Prostate gland (tissue), 2 donors: ENCODE measurements at regions not wholly inside any gene's neighbourhood (a gene's known extent, or its start where the extent isn't known, plus 50 kb on each side); places are given as distances from the start of the nearest gene placed in this dataset.

ENCODE experiments used
- DNase-seq: peaks from one replicate; pipeline ENCODE4 v3.0.0-alpha.2; 2019; ENCODE audit warnings: low spot score
- H3K27ac ChIP-seq, 2 donors: fragments of 200-600 bp; sonication (generic); 2 replicates each; pipeline ENCODE4 v1.5.1; 2017 to 2019
- H3K27me3 ChIP-seq: fragments of 200-600 bp; sonication (generic); replicated peaks from 2 replicates; pipeline ENCODE4 v1.5.1; 2019; ENCODE audit not compliant: insufficient read depth
- H3K36me3 ChIP-seq, 2 donors: fragments of 200-600 bp; sonication (generic); 1 replicate in 1 of 2; 2 replicates in 1 of 2; pipeline versions ENCODE4 v1.5.1 to v1.8.1; 2017 to 2019
- H3K4me1 ChIP-seq: fragments of 200-600 bp; sonication (generic); replicated peaks from 2 replicates; pipeline ENCODE4 v1.5.1; 2019
- H3K4me3 ChIP-seq, 2 donors: fragments of 200-600 bp; sonication (generic); 2 replicates each; pipeline ENCODE4 v1.5.1; 2017 to 2019
- H3K9me3 ChIP-seq: fragments of 200-600 bp; sonication (generic); 2 replicates; pipeline ENCODE4 v1.5.1; 2017
- POLR2A ChIP-seq: fragments of 450-650 bp; IDR thresholded peaks from one replicate; pipeline ENCODE4 v1.6.1; 2016; ENCODE audit warnings: antibody characterized with exemption, mild to moderate bottlenecking
- POLR2AphosphoS5 ChIP-seq: sonication (generic); formaldehyde crosslinking; IDR thresholded peaks from one replicate; pipeline ENCODE4 v1.6.1; 2017; ENCODE audit warnings: antibody characterized with exemption
- WGBS: methylation state at CpG from one replicate; pipeline ENCODE4 v1.1.5; 2018; 5-methylcytosine and 5-hydroxymethylcytosine counted together
- intact Hi-C: fragments of 100-400 bp; cut with DNase I; formaldehyde crosslinking; loops from one replicate; pipeline ENCODE4 v1.14.2; 2022
- TF ChIP-seq, protein P1 (sequence below), 4 experiments: fragments of 200-600 bp in 2 of 4; fragments of 450-650 bp in 2 of 4; sonication (generic) in 2 of 4; IDR thresholded peaks; 1 replicate in 3 of 4; 2 replicates in 1 of 4; pipeline ENCODE4 v1.5.1; 2016 to 2019; ENCODE audit warnings: antibody characterized with exemption in 4 of 4, mild to moderate bottlenecking in 2 of 4, moderate library complexity in 2 of 4

DNA sequence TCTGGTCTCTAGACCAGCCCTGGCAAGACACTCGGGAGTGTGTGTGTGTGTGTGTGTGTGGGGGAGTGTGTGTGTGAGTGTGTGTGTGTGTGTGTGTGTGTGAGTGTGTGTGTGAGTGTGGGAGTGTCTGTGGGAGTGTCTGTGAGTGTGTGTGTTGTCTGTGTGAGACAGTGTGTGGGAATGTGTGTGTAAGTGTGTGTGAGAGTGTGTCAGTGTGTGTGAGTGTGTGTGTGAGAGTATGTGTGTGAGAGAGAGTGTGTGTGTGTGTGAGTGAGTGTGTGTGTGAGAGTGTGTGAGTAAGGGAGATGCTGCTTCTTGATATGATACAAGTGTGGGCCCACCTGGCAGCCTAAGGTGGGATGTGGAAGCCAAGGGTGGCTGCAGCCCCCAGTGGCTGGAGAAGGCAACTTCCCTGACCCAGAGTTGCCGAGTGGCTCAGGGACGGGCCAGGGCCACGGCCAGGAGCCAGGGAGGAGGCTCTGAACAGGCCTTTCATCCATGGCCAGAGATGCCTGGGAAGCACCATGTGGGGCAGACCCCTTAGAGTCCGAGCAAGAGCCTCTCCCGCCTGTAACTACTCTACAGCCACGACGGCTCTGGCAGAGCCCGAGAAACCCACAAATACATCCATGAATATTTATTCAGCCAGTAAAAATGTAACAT is 159.3 kb upstream of the MYCN start:
- no peaks in the 10 kb centered on the region for H3K27me3 ChIP-seq
- 80% methylated on average over 9 of the region's 9 CpGs for WGBS
- DNase-seq = no peak

DNA sequence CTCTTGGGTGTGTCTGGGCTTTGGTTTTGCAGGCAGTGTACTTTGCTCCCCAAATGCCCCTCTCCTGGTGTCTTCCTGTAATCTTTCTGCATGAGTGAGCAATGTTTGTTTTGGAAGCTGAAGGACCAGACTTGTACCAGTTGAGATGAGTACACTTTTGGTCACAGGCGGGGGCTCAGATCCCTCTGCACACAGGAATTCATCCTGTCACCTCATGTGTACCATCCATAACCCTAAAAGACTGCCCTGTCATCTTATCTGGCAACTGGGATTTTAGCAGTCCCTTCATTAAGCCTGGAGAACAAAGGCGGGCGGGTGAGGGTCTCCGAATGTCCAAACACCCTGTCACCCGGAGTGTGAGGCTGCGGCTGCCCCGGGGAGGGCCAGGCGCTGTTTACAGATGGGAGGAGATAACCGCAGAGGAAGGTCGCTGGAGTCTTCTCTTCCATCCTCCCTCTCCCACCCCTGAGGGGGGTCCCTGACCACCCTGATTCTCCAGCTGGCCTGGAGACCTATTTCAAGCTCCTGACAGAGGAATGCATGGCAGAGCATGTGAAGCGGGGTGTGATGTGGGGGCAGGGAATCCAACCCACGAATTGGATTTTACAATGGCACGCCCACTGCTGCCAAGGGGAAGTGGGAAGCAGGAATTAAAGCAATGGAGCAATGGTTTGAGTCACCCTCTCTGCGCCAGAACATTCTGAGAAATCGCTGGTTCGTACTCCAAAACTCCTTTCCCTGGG is 158.2 kb upstream of the MYCN start:
- DNase-seq = no peak
- WGBS = 25% methylated on average over 16 of the region's 16 CpGs
- H3K27me3 ChIP-seq = no peaks in the 10 kb centered on the region

More for the DNA sequence above, 159.3 kb upstream of the MYCN start:
- TF ChIP-seq POLR2A (no peak), POLR2AphosphoS5 (no peak)
- TF ChIP-seq, protein P1, sequence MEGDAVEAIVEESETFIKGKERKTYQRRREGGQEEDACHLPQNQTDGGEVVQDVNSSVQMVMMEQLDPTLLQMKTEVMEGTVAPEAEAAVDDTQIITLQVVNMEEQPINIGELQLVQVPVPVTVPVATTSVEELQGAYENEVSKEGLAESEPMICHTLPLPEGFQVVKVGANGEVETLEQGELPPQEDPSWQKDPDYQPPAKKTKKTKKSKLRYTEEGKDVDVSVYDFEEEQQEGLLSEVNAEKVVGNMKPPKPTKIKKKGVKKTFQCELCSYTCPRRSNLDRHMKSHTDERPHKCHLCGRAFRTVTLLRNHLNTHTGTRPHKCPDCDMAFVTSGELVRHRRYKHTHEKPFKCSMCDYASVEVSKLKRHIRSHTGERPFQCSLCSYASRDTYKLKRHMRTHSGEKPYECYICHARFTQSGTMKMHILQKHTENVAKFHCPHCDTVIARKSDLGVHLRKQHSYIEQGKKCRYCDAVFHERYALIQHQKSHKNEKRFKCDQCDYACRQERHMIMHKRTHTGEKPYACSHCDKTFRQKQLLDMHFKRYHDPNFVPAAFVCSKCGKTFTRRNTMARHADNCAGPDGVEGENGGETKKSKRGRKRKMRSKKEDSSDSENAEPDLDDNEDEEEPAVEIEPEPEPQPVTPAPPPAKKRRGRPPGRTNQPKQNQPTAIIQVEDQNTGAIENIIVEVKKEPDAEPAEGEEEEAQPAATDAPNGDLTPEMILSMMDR (IDR thresholded peaks at IDR 0.05) = no peak
- Histone ChIP-seq H3K36me3 (no peaks in the 10 kb centered on the region), H3K27ac (no peak overlapping the region), H3K4me1 (no peaks in the 10 kb centered on the region), H3K4me3 (no peak overlapping the region), H3K9me3 (no peaks in the 10 kb centered on the region)
- intact Hi-C loops = no loop called here

DNA sequence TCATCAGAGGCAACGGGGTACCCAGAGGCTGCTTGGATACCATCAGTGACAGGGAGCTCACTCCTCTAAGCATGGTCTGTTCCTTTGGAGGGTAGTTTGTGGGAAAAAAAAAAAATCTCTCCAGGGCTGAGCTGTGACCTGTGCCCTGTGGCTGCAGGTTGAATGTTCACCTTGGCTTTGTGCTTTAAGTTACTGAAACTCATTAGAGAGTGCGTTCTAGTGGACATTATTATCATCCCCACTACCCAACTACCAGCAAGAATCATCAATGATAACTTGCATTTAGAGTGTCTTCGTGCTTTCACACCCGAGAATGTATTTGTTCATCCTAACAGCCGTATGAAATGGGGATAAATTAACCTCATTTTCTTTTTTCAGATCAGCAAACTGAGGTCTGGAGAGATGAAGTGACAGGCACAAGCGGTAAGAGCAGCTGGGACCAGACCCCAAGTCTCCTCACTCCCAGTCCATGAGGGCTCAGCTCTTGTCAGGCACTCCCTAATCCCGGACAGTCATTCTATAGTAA is 157.5 kb upstream of the MYCN start:
- H3K27me3 ChIP-seq = no peaks in the 10 kb centered on the region
- H3K27ac ChIP-seq = no peak overlapping the region
- TF ChIP-seq POLR2A (no peak), POLR2AphosphoS5 (no peak)
- TF ChIP-seq, protein P1 (IDR thresholded peaks at IDR 0.05) = no peak
- no peak for DNase-seq
- H3K4me3 ChIP-seq = no peak overlapping the region
- no peaks in the 10 kb centered on the region for H3K9me3 ChIP-seq
- H3K4me1 ChIP-seq = no peaks in the 10 kb centered on the region
- H3K36me3 ChIP-seq = no peaks in the 10 kb centered on the region
- intact Hi-C loops = no loop called here
- WGBS = 86% methylated on average over 7 of the region's 7 CpGs

More for the DNA sequence above, 158.2 kb upstream of the MYCN start:
- H3K27ac ChIP-seq = no peak overlapping the region
- no peaks in the 10 kb centered on the region for H3K36me3 ChIP-seq
- H3K4me3 ChIP-seq = no peak overlapping the region
- TF ChIP-seq, protein P1 (IDR thresholded peaks at IDR 0.05) = no peak
- TF ChIP-seq POLR2AphosphoS5 (no peak), POLR2A (no peak)
- no peaks in the 10 kb centered on the region for H3K9me3 ChIP-seq
- no peaks in the 10 kb centered on the region for H3K4me1 ChIP-seq
- intact Hi-C loops = no loop called here

DNA sequence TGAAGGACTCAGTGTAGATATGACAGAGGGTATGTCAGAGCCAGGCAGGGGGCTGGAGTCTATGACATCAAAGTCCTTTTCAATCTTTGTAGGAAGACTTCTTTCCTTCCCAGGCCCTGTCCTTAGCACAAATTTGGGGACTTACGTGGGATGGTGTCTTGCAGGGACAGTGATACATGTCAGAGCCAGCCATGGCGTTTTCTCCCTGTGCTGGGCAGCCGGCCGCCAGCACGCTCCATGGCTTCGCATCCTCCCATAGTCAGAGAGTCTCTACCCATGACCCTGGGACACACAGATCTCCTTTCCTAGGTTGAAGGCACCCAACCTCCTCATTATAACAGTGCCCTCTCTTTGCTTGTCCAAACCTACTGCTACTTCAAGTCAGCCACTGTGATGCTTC is 156.9 kb upstream of the MYCN start:
- no peaks in the 10 kb centered on the region for H3K36me3 ChIP-seq
- TF ChIP-seq POLR2A (no peak), POLR2AphosphoS5 (no peak)
- TF ChIP-seq, protein P1 (IDR thresholded peaks at IDR 0.05) = no peak
- no peak overlapping the region for H3K4me3 ChIP-seq
- 100% methylated on average over 6 of the region's 6 CpGs for WGBS
- H3K27ac ChIP-seq = no peak overlapping the region
- intact Hi-C loops = no loop called here
- H3K9me3 ChIP-seq = no peaks in the 10 kb centered on the region
- H3K4me1 ChIP-seq = no peaks in the 10 kb centered on the region
- DNase-seq = no peak
- H3K27me3 ChIP-seq = no peaks in the 10 kb centered on the region
